BLaER1 treated with 17β-estradiol and CSF1 and Interleukin-3, amounts not matched to agents 10 nM and 100 nM (cell line): ENCODE measurements at regions not wholly inside any gene's neighbourhood (a gene's known extent, or its start where the extent isn't known, plus 50 kb on each side); places are given as distances from the start of the nearest gene placed in this dataset.
A peak's percentile ranks its signal among the peaks of the same experiment; 100 is the strongest.

Experiments used
- H3K27ac ChIP-seq, 11 experiments: shearing (Covaris generic); formaldehyde crosslinking; 2 replicates each; pipeline ENCODE4 v1.8.1; 2022
- H3K27me3 ChIP-seq, 11 experiments: shearing (Covaris generic); formaldehyde crosslinking; 2 replicates each; pipeline ENCODE4 v1.8.1; 2022
- H3K36me3 ChIP-seq, 11 experiments: shearing (Covaris generic); formaldehyde crosslinking; 2 replicates each; pipeline ENCODE4 v1.8.1; 2022
- H3K4me1 ChIP-seq, 10 experiments: shearing (Covaris generic); formaldehyde crosslinking; 2 replicates each; pipeline ENCODE4 v1.8.1; 2022
- H3K4me2 ChIP-seq, 11 experiments: shearing (Covaris generic); formaldehyde crosslinking; 2 replicates each; pipeline ENCODE4 v1.8.1; 2022
- H3K4me3 ChIP-seq, 10 experiments: shearing (Covaris generic); formaldehyde crosslinking; 2 replicates each; pipeline ENCODE4 v1.8.1; 2022
- H3K9ac ChIP-seq, 11 experiments: shearing (Covaris generic); formaldehyde crosslinking; 2 replicates each; pipeline ENCODE4 v1.8.1; 2022
- H3K9me3 ChIP-seq, 11 experiments: shearing (Covaris generic); formaldehyde crosslinking; replicated peaks in 1 of 11; 2 replicates each; pipeline ENCODE4 v1.8.1; 2022
- H4K20me1 ChIP-seq, 11 experiments: shearing (Covaris generic); formaldehyde crosslinking; 2 replicates each; pipeline ENCODE4 v1.8.1; 2022
- Cebpa-rat ChIP-seq, 11 experiments: shearing (Covaris generic); IDR thresholded peaks; 2 replicates each; pipeline ENCODE4 v1.8.1; 2022

DNA sequence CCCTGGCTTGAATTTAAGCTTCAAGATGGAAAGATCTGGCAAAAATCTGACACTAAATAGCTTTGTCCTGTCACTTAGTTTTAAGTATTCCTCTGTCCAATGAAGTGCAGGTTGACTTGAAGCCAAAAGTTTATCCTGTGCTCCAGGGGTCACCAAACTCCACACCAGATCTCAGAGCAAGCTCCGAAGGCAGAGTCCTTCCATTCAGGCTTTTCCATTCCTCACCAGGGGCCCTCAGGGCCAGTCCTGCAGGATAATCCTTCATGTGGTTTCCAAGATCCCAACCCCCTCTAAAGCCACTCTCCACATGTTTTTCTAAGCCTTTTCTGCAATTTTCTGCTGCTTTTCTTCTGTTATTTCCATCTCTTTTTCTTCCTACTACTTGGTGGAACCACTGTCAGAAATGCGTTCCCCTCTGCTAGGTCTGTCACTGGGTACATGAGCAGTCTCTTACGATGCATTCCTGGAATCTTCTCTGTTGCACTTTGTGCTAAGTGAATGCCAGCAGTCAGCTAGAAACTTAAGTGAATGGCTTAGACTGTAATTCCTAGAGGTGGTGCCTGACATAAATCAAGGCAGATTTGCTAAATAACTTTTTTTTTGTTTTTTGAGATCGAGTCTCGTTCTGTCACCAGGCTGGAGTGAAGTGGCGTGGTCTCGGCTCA lies 251.4 kb downstream of the MSRB3 start:
- no peak for TF ChIP-seq Cebpa-rat (IDR thresholded peaks at IDR 0.05)
- Histone ChIP-seq H3K4me1 (peaks cover 22 to 36% (median 29%) of the 10 kb centered on the region in 10 experiments), H3K4me3 (no peak overlapping the region), H3K27me3 (0 out of 22 replicates have a peak, but pooled peaks cover 0 to 5% (median 0%) of the 10 kb centered on the region in 11 experiments), H3K9ac (no peak overlapping the region), H3K27ac (no peak overlapping the region), H3K36me3 (no peaks in the 10 kb centered on the region), H3K9me3 (peaks cover 4 to 29% (median 16%) of the 10 kb centered on the region in 11 experiments; a peak in 12 of 22 replicates), H3K4me2 (no peak overlapping the region), H4K20me1 (no peaks in the 10 kb centered on the region)

DNA sequence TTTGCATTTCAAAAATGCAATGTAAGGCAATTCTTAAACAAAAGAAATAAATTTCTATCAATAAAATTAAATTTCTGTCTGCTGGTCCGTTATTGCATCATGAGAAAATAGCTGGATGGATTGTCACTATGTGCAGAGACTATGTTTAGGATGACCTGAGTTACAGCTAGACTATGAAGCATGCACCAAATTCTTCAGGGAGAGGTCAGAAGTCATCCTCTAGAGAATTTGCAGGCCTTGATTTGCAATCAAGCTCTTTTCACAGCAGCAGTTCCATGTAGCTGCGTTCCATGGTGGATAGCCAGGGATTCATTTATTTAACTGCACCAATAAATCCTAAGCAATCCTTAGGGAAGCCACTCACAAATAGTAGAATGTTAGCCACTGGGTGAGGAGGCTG lies 253.7 kb downstream of the MSRB3 start:
- H3K9me3 ChIP-seq: peaks cover 4 to 21% (median 16%) of the 10 kb centered on the region in 11 experiments; a peak in 13 of 22 replicates
- no peak overlapping the region for H3K4me3 ChIP-seq
- TF ChIP-seq Cebpa-rat (IDR thresholded peaks at IDR 0.05): no peak
- H3K27ac ChIP-seq: 0 out of 22 replicates have a peak overlapping the region, but pooled peaks of 1 of the 11 experiments have one; percentile 10
- peak overlapping the region in 10 of 11 experiments; percentile 50 to 74 (median 69); a peak in 17 of 22 replicates for H3K4me2 ChIP-seq
- no peak overlapping the region for H3K9ac ChIP-seq
- H3K27me3 ChIP-seq: 0 out of 22 replicates have a peak, but pooled peaks cover 0 to 5% (median 0%) of the 10 kb centered on the region in 11 experiments
- no peaks in the 10 kb centered on the region for H4K20me1 ChIP-seq
- H3K4me1 ChIP-seq: peaks cover 39 to 58% (median 51%) of the 10 kb centered on the region in 10 experiments
- H3K36me3 ChIP-seq: no peaks in the 10 kb centered on the region

DNA sequence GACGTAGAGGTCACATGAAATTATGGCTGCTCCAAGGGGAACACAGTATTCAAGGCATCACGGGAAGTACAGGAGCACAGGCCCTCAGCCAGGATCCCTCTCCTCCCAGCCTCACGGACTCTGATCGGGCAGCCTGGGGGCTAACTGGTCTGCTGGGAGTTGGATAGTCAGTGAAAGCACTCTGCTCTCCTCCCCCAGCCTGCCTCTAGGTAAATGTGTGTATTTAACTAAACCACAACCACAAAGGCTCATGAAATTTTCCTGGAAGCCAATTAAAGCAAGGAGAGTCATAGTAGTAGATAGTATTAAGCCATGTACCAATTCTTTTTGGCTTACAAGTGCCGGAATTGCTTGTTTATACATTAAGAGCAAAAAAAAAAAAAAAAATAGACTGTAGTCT lies 254.3 kb downstream of the MSRB3 start:
- Histone ChIP-seq H3K27me3 (0 out of 22 replicates have a peak, but pooled peaks cover 0 to 5% (median 0%) of the 10 kb centered on the region in 11 experiments), H3K9me3 (peaks cover 4 to 21% (median 13%) of the 10 kb centered on the region in 11 experiments; a peak in 12 of 22 replicates), H3K4me2 (peak overlapping the region; percentile 50 to 74 (median 68)), H3K9ac (no peak overlapping the region; a peak in 1 of 22 replicates), H3K4me1 (peaks cover 45 to 64% (median 57%) of the 10 kb centered on the region in 10 experiments), H3K36me3 (no peaks in the 10 kb centered on the region), H3K4me3 (no peak overlapping the region), H3K27ac (no peak overlapping the region; a peak in 1 of 22 replicates), H4K20me1 (no peaks in the 10 kb centered on the region)
- no peak for TF ChIP-seq Cebpa-rat (IDR thresholded peaks at IDR 0.05)

DNA sequence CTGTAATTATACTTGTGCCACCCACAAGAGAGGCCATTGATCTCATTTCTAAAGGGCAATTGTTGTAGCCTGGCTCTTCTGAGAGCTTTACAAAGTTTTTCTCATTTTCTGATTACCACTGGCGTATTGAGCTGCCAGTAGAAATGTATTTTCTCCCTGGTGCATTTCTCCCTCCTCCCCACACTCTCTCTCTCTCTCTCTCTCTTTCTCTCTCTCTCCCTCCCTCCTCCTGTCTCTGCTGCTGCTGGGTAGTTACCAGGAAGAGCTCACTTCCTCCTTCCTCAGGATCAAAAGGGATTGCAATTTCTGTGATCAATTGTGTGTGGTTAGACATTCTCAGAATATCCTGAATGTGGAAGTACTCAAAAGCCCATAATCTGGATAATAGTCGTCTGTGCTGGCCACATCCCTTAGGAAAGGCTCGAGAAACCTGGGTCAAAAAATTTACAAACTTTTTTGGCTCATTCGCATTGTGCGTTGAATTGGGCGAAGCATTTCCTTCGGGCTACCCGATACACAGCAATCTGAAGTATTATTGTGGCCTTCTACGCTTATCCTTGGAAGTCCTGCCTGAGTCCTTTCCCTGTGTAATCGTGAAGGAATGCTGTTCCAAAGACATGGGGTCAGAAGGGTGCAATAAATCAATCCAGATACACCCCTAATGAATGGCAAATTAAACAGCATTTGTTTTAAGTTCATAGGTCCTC lies 254.8 kb downstream of the MSRB3 start:
- H3K9ac ChIP-seq: peak overlapping the region in 2 of 11 experiments; percentile 26 to 41; a peak in 2 of 22 replicates
- H3K27ac ChIP-seq: peak overlapping the region in 4 of 11 experiments; percentile 12 to 20 (median 19); a peak in 5 of 22 replicates
- H3K4me3 ChIP-seq: no peak overlapping the region
- peak overlapping the region; percentile 50 to 74 (median 68) for H3K4me2 ChIP-seq
- no peaks in the 10 kb centered on the region for H3K36me3 ChIP-seq
- peaks cover 0 to 19% (median 9%) of the 10 kb centered on the region in 11 experiments; a peak in 15 of 22 replicates for H3K9me3 ChIP-seq
- no peaks in the 10 kb centered on the region for H4K20me1 ChIP-seq
- peaks cover 47 to 67% (median 59%) of the 10 kb centered on the region in 10 experiments for H3K4me1 ChIP-seq
- 0 out of 22 replicates have a peak, but pooled peaks cover 0 to 5% (median 0%) of the 10 kb centered on the region in 11 experiments for H3K27me3 ChIP-seq
- TF ChIP-seq Cebpa-rat (IDR thresholded peaks at IDR 0.05): no peak

DNA sequence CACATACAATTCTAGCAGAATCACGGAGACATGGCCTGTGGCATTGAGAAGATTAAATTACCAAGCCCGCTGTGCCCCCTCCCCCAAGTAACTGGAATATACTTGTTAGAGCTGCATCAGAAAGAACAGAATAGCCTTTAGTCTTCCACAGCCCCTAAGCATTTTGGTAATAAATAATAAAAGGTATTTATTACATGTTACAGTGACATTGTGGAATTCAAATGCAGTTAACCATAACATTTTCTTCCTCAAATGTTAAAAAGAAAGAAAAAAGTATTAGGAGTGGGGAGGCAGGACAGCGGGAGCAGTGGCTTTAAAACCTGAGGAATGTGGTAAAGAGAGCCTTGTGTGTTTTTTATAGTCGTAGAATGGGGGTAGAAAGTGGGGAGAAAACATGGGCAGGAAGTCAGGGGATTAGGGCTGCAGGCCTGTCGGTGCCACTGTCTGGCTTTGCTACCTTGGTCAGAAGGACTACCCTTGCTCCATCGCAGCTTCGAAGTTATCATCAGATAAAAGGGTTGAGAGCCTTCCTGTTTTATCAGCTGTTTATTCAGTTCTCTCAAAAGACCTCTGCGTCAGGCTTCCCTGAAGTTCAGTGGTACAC lies 255.9 kb downstream of the MSRB3 start:
- Histone ChIP-seq H3K4me3 (no peak overlapping the region), H3K9me3 (peaks cover 7 to 22% (median 14%) of the 10 kb centered on the region in 11 experiments), H4K20me1 (no peaks in the 10 kb centered on the region), H3K4me1 (peaks cover 50 to 67% (median 61%) of the 10 kb centered on the region in 10 experiments), H3K4me2 (peak overlapping the region; percentile 19 to 74 (median 68)), H3K27ac (peak overlapping the region in 1 of 11 experiments; percentile 9; a peak in 1 of 22 replicates), H3K27me3 (0 out of 22 replicates have a peak, but pooled peaks cover 0 to 5% (median 0%) of the 10 kb centered on the region in 11 experiments), H3K36me3 (no peaks in the 10 kb centered on the region), H3K9ac (no peak overlapping the region)
- no peak for TF ChIP-seq Cebpa-rat (IDR thresholded peaks at IDR 0.05)

DNA sequence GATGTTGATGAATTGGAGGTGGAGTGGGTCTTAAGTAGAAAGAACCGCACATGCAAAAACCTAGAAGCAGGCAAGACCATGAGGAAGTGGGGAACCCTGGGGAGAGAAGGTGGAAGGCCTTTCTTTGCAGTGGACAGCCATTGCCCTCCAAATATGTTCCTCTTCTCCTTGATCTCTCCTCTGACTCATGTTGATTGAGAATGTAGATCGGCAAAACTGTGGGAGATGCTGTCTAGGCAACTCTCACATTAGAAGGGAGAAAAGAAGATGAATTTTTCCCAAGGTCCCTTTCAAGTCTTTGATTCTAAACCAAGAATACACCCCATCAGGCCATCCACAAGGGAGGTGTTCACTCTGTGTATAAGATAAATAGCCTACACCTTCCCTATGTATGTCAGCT lies 257.5 kb downstream of the MSRB3 start:
- peaks cover 50 to 67% (median 61%) of the 10 kb centered on the region in 10 experiments for H3K4me1 ChIP-seq

DNA sequence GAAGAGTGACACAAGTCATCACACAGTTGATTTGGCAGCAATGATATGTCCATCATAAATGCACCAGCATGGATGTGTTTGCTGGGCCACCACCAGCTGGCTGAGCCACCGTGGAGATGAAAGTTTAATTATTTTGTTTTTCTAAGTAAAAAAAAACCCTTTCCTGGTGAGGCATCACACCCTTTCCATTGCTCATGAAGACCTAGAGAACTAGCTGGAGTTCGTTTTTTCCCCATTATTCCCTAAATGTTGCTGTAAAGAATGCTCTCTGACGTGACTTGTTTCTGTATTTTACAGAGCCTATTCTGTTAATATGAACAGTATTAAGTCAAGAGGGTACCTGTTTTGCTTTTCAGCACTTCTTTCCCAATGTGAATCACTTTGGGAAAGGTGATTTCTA lies 257.9 kb downstream of the MSRB3 start:
- TF ChIP-seq Cebpa-rat (IDR thresholded peaks at IDR 0.05): no peak
- Histone ChIP-seq H3K9me3 (peaks cover 25 to 42% (median 31%) of the 10 kb centered on the region in 11 experiments), H3K9ac (no peak overlapping the region), H3K27ac (no peak overlapping the region), H3K27me3 (0 out of 22 replicates have a peak, but pooled peaks cover 0 to 5% (median 0%) of the 10 kb centered on the region in 11 experiments), H3K36me3 (no peaks in the 10 kb centered on the region), H4K20me1 (no peaks in the 10 kb centered on the region), H3K4me3 (no peak overlapping the region), H3K4me1 (peaks cover 50 to 67% (median 61%) of the 10 kb centered on the region in 10 experiments), H3K4me2 (peak overlapping the region; percentile 2 to 74 (median 65); a peak in 14 of 22 replicates)

More for the DNA sequence above, 257.5 kb downstream of the MSRB3 start:
- TF ChIP-seq Cebpa-rat (IDR thresholded peaks at IDR 0.05): no peak
- Histone ChIP-seq H3K4me3 (no peak overlapping the region), H3K9ac (no peak overlapping the region), H3K27ac (no peak overlapping the region), H4K20me1 (no peaks in the 10 kb centered on the region), H3K9me3 (peaks cover 21 to 38% (median 26%) of the 10 kb centered on the region in 11 experiments), H3K4me2 (peak overlapping the region; percentile 2 to 74 (median 65); a peak in 13 of 22 replicates), H3K27me3 (0 out of 22 replicates have a peak, but pooled peaks cover 0 to 5% (median 0%) of the 10 kb centered on the region in 11 experiments), H3K36me3 (no peaks in the 10 kb centered on the region)

DNA sequence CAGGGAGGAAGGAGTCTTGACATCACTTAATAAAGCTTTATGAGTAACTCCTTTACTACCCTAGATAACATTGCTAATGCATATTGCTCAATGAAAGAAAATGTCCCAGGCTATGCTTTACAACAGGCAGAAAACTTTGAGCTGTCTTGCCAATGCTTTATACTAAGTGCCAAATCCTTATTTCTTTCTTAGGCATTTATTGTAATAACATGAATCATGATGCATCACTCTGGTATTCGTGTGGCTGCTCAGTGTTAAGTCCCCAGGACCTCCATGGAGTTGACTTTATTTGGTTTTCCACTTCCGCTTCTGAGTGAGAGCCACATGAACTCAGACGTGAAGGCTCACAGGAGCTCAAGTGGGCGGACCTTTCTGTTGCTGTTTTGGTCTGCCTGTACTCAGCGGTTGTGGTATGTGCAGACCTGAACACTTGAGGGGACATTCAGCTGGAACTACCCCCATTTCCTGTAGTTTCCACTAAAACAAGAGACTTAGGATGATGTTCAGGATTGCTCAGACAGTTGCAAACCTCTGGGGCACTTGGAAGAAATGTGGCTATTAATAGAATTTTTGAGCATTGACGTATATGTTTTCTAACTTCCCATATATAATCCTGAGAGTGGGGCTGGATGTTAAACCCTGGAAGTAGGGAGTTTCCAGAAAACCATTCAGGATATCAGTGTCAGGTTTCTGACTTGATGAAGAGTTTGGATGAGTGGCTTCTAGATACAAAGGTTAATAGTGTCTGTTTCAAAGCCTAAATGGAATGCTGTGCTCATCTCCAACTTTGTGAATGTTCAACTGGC lies 258.6 kb downstream of the MSRB3 start:
- H3K4me3 ChIP-seq: no peak overlapping the region
- no peak for TF ChIP-seq Cebpa-rat (IDR thresholded peaks at IDR 0.05)
- H3K4me1 ChIP-seq: peaks cover 50 to 62% (median 59%) of the 10 kb centered on the region in 10 experiments
- H3K36me3 ChIP-seq: no peaks in the 10 kb centered on the region
- H3K9me3 ChIP-seq: peaks cover 30 to 42% (median 35%) of the 10 kb centered on the region in 11 experiments
- H3K27me3 ChIP-seq: 0 out of 22 replicates have a peak, but pooled peaks cover 0 to 5% (median 0%) of the 10 kb centered on the region in 11 experiments
- H3K27ac ChIP-seq: peak overlapping the region in 1 of 11 experiments; percentile 19; a peak in 1 of 22 replicates
- H3K4me2 ChIP-seq: peak overlapping the region; percentile 27 to 74 (median 58); a peak in 21 of 22 replicates
- H4K20me1 ChIP-seq: no peaks in the 10 kb centered on the region
- no peak overlapping the region for H3K9ac ChIP-seq
